ENCODE measurements at regions not wholly inside any gene's neighbourhood (a gene's known extent, or its start where the extent isn't known, plus 50 kb on each side); places are given as distances from the start of the nearest gene placed in this dataset.
"Not testable (repeated sequence)": the region's sequence is repeated elsewhere in the genome, so short reads cannot be mapped to it uniquely, and the experiment has no call there.

GRCh38 chr12:74018849-74019248, 518.8 kb upstream of the ATXN7L3B start:
- no peak overlapping the region for H3K27ac ChIP-seq
- 88 to 89% methylated on average over 1 of the region's 1 CpG for WGBS, 2 donors
- H3K36me3 ChIP-seq, result no peaks in the 10 kb centered on the region
- H3K4me1 ChIP-seq, result no peaks in the 10 kb centered on the region
- DNase-seq (ENCODE audit: low spot score in 2 of 2), result no peak
- H3K27me3 ChIP-seq, result no peaks in the 10 kb centered on the region
- H3K9me3 ChIP-seq, result no peaks in the 10 kb centered on the region
- TF ChIP-seq POLR2A (IDR thresholded peaks at IDR 0.05), result no peak
- no peak for TF ChIP-seq EP300 (IDR thresholded peaks at IDR 0.05)
- TF ChIP-seq CTCF (IDR thresholded peaks at IDR 0.05), result no peak
- H3K4me3 ChIP-seq, result no peak overlapping the region

DNA sequence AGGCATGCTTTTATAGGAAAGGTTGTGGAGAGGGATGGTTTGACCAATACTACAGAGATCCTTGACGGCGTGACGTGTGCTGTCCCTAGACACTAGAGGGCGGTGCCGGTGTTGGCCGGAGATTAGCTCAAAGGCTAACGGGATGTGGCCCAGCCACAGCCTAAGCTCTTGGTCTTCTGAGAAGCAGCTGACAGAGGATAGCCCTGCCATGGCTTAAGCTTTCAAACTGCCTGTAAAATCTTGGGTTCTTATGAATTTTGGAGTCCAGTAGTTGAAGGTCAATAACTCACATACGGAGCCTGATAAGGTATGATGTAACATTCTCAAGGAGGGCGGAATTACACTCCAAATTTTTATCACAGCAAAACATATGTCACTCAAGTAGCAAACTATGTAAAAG, 515.7 kb upstream of the ATXN7L3B start:
- Histone ChIP-seq H3K4me3 (no peak overlapping the region), H3K27me3 (no peaks in the 10 kb centered on the region), H3K36me3 (no peaks in the 10 kb centered on the region), H3K27ac (no peak overlapping the region), H3K9me3 (no peaks in the 10 kb centered on the region), H3K4me1 (no peaks in the 10 kb centered on the region)
- WGBS, 2 donors, result 19 to 20% methylated on average over 9 of the region's 9 CpGs
- no peak for DNase-seq (ENCODE audit: low spot score in 2 of 2)
- TF ChIP-seq POLR2A (IDR thresholded peaks at IDR 0.05) (no peak), CTCF (IDR thresholded peaks at IDR 0.05) (peak in 1 of 5 experiments; percentile 41)

DNA sequence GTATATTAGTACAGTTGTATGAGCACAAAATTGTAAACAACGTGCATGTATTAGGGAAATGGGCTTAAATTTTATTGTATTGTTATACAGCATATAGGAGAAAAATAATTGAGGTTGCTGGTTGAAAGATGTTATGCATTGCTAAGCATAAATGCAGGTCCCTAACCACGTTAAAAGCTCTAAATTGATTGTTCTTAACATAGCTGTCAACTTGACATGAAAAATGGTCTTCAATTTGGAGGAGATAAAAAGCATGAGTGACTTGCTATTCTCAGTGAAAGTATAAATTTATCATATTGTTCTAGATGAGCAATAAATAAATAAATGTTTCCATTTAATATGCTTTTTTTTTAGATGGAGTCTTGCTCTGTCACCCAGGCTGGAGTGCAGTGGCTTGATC, 506.6 kb upstream of the ATXN7L3B start:
- no peaks in the 10 kb centered on the region for H3K4me1 ChIP-seq
- H3K4me3 ChIP-seq, result no peak overlapping the region
- 60 to 62% methylated on average over 2 of the region's 2 CpGs for WGBS, 2 donors
- H3K9me3 ChIP-seq, result no peaks in the 10 kb centered on the region
- no peak for DNase-seq (ENCODE audit: low spot score in 2 of 2)
- H3K27me3 ChIP-seq, result no peaks in the 10 kb centered on the region
- TF ChIP-seq EP300 (IDR thresholded peaks at IDR 0.05) (no peak), CTCF (IDR thresholded peaks at IDR 0.05) (no peak), POLR2A (IDR thresholded peaks at IDR 0.05) (no peak)
- H3K36me3 ChIP-seq, result no peaks in the 10 kb centered on the region
- H3K27ac ChIP-seq, result no peak overlapping the region

- Histone ChIP-seq H3K27ac (no peak overlapping the region), H3K4me1 (no peaks in the 10 kb centered on the region), H3K4me3 (no peak overlapping the region), H3K36me3 (no peaks in the 10 kb centered on the region), H3K9me3 (no peaks in the 10 kb centered on the region), H3K27me3 (no peaks in the 10 kb centered on the region)
- no peak for TF ChIP-seq CTCF (IDR thresholded peaks at IDR 0.05)
- TF ChIP-seq EP300 (IDR thresholded peaks at IDR 0.05), result no peak
- TF ChIP-seq POLR2A (IDR thresholded peaks at IDR 0.05), result no peak
- 54 to 64% methylated on average over 3 of the region's 3 CpGs for WGBS, 2 donors
- no peak for DNase-seq (ENCODE audit: low spot score in 2 of 2)
Observed at GRCh38 chr12:74033531-74033930, 504.1 kb upstream of the ATXN7L3B start.

- not testable (repeated sequence) for H3K4me1 ChIP-seq; H3K36me3 ChIP-seq; DNase-seq (ENCODE audit: low spot score in 2 of 2); H3K9me3 ChIP-seq; H3K4me3 ChIP-seq; H3K27me3 ChIP-seq; H3K27ac ChIP-seq
- WGBS, 2 donors, result 87 to 89% methylated on average over 2 of the region's 2 CpGs
Observed at GRCh38 chr12:74039138-74039537, 498.5 kb upstream of the ATXN7L3B start.

- no peak overlapping the region for H3K27ac ChIP-seq
Observed at GRCh38 chr12:74043343-74043742, 494.3 kb upstream of the ATXN7L3B start.

More at GRCh38 chr12:74043343-74043742, 494.3 kb upstream of the ATXN7L3B start:
- TF ChIP-seq CTCF (IDR thresholded peaks at IDR 0.05) (no peak), EP300 (IDR thresholded peaks at IDR 0.05) (no peak), POLR2A (IDR thresholded peaks at IDR 0.05) (no peak)
- Histone ChIP-seq H3K4me3 (no peak overlapping the region), H3K9me3 (no peaks in the 10 kb centered on the region), H3K4me1 (no peaks in the 10 kb centered on the region), H3K36me3 (no peaks in the 10 kb centered on the region), H3K27me3 (no peaks in the 10 kb centered on the region)
- DNase-seq (ENCODE audit: low spot score in 2 of 2), result no peak
- 65 to 81% methylated on average over 3 of the region's 3 CpGs for WGBS, 2 donors

Data from tibial nerve (tissue), 4 donors.